ENCODE measurements at regions not wholly inside any gene's neighbourhood (a gene's known extent, or its start where the extent isn't known, plus 50 kb on each side); places are given as distances from the start of the nearest gene placed in this dataset.

DNA sequence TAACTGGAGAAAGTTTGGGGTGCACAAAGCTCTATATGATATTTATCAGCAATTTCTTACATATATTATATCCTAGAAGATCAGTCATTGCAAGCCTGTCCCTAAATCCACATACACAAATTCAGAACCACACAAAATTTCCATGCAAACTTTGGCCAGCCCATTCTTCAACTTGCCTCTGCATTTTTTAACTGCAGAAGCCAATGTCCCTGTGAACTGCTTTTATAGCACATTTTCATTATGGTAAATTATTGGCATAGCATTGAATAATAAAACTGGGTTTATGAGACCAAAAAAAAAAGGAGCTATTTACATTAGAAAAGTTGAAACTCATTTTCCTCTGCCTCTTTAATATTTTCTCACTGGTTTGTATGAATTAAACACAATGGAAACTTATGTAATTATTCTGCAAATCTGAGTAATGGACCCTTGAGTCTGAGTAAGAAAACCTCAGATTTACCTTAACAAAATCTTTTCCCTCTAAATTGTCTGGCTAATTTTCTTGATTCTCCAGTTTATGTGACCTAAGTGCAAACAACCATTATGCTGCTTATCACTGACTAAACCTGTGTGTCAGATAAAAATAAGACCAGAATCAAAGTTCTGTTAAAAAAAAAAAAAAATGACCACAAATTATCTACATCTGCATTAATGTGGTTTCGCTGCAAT, 398.9 kb downstream of the EFNA5 start:
- intact Hi-C loops (cut with micrococcal nuclease) = no loop called here
- H3K36me3 Mint-ChIP-seq (ENCODE audit: low read depth) = no peaks in the 10 kb centered on the region
- H3K27me3 Mint-ChIP-seq (ENCODE audit: low read depth) = no peaks in the 10 kb centered on the region
- no peak overlapping the region for H3K4me3 Mint-ChIP-seq
- CTCF ChIA-PET = no interaction called here
- DNase-seq = no peak
- H3K9me3 Mint-ChIP-seq = no peaks in the 10 kb centered on the region
- H3K4me1 Mint-ChIP-seq (ENCODE audit: low read depth) = no peaks in the 10 kb centered on the region
- no peak overlapping the region for H3K27ac Mint-ChIP-seq

DNA sequence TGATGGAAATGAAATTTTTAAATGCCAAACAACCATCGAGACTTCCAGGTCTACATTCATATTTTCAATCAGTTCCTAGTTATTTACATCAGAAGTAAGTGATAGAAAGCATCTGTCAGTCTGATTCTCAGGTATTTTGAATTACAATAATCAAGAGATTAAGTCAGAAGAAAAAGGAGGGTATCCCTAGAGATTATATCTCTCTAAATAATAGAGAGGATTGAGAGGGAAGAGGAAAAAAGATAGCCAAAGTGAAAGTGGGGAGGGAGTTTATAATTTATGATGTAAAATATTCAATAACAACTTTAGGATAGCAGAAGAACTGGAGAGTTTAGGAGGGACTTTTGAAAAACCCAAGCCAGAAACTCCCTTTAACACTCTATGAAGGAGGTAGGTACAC, 400.2 kb downstream of the EFNA5 start:
- CTCF ChIA-PET = no interaction called here
- Mint-ChIP-seq H3K36me3 (ENCODE audit: low read depth) (no peaks in the 10 kb centered on the region), H3K27me3 (ENCODE audit: low read depth) (no peaks in the 10 kb centered on the region), H3K4me3 (no peak overlapping the region), H3K4me1 (ENCODE audit: low read depth) (no peaks in the 10 kb centered on the region), H3K9me3 (no peaks in the 10 kb centered on the region), H3K27ac (no peak overlapping the region)
- no peak for DNase-seq
- intact Hi-C loops (cut with micrococcal nuclease) = no loop called here

DNA sequence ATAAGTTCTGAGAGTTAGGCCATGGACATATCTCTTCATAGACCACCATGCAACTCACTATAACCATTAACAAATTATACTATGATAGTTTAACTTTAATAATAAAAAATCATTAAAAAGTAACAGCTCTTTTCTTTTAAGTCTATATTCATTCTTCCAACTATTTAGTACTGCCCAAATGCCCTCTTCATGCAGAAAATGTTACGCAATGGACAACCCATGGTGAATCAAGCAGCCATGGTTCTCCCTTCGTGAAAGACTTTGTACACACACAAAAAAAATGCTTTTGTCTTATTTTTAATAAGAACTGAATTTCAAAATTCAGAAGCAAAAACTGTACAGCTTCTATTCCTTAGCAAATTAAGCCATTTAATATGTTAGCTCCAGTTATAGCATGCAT, 401.1 kb downstream of the EFNA5 start:
- Mint-ChIP-seq H3K4me3 (no peak overlapping the region), H3K36me3 (ENCODE audit: low read depth) (no peaks in the 10 kb centered on the region), H3K27me3 (ENCODE audit: low read depth) (no peaks in the 10 kb centered on the region), H3K4me1 (ENCODE audit: low read depth) (no peaks in the 10 kb centered on the region), H3K9me3 (no peaks in the 10 kb centered on the region), H3K27ac (no peak overlapping the region)
- CTCF ChIA-PET = interaction anchor here (1.0 kb wide), 1 partner anchor 118 kb away, joined by 8 read pairs; no protein-coding TSS in a partner anchor
- DNase-seq = no peak
- intact Hi-C loops (cut with micrococcal nuclease) = loop anchor here (10.0 kb wide), 1 partner anchor 305 kb away; no protein-coding TSS in a partner anchor

DNA sequence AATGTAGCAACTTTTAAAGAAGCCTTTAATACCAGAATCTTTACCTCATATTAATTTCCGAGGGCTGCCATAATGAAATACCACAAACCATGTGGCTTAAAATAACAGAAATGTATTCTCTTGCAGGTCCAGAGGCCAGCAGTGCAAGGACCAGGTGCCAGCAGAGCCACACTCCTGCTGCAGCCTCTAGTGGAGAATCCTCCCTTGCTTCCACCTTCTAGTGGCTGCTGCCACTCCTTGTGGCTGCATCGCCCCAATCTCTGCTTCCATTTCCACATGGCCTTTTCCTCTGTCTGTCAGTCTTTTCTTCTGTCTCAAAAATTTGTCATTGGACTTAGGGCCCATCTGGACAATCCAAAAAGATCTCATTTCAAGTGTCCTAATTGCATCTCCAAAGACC, 401.5 kb downstream of the EFNA5 start:
- no peak for DNase-seq
- CTCF ChIA-PET = interaction anchor here (1.0 kb wide), 1 partner anchor 119 kb away, joined by 8 read pairs; no protein-coding TSS in a partner anchor
- intact Hi-C loops (cut with micrococcal nuclease) = loop anchor here (10.0 kb wide), 1 partner anchor 306 kb away; no protein-coding TSS in a partner anchor
- no peaks in the 10 kb centered on the region for H3K9me3 Mint-ChIP-seq
- H3K27ac Mint-ChIP-seq = no peak overlapping the region
- H3K4me3 Mint-ChIP-seq = no peak overlapping the region
- no peaks in the 10 kb centered on the region for H3K4me1 Mint-ChIP-seq (ENCODE audit: low read depth)
- H3K27me3 Mint-ChIP-seq (ENCODE audit: low read depth) = no peaks in the 10 kb centered on the region
- H3K36me3 Mint-ChIP-seq (ENCODE audit: low read depth) = no peaks in the 10 kb centered on the region

DNA sequence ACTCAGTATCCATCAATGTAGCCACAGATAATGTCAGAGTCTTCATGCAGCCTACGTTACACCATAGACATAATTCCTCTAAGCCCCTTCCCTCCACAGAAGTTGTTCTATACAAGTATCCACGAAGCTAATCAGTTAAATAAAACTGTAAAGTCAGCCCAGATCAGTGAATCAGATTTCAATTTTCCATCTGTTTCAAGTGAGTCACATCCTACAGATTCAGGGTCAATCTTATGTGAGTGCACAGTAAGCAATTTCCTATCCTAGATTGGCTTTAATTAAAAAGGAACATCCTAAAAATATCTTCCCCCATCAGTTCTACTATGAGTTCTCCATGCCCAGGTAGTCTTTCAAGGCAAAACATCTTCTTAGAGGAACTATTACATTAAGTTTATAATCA, 402.5 kb downstream of the EFNA5 start:
- Mint-ChIP-seq H3K9me3 (no peaks in the 10 kb centered on the region), H3K4me3 (no peak overlapping the region)
- intact Hi-C loops (cut with micrococcal nuclease) = loop anchor here (10.0 kb wide), 1 partner anchor 307 kb away; no protein-coding TSS in a partner anchor

GRCh38 chr5:107266100-107266499, 404.6 kb downstream of the EFNA5 start:
- H3K27ac Mint-ChIP-seq = no peak overlapping the region
- peaks cover under 1% of the 10 kb centered on the region for H3K9me3 Mint-ChIP-seq
- intact Hi-C loops (cut with micrococcal nuclease) = loop anchor here (10.0 kb wide), 1 partner anchor 309 kb away; no protein-coding TSS in a partner anchor
- no peaks in the 10 kb centered on the region for H3K36me3 Mint-ChIP-seq (ENCODE audit: low read depth)
- no peak overlapping the region for H3K4me3 Mint-ChIP-seq
- H3K4me1 Mint-ChIP-seq (ENCODE audit: low read depth) = peaks cover 6% of the 10 kb centered on the region
- CTCF ChIA-PET = interaction anchor here (0.7 kb wide), 1 partner anchor 1927 kb away, joined by 3 read pairs; no protein-coding TSS in a partner anchor
- no peak for DNase-seq
- H3K27me3 Mint-ChIP-seq (ENCODE audit: low read depth) = peaks cover 6% of the 10 kb centered on the region

More for the DNA sequence above, 402.5 kb downstream of the EFNA5 start:
- no peak overlapping the region for H3K27ac Mint-ChIP-seq
- H3K36me3 Mint-ChIP-seq (ENCODE audit: low read depth) = no peaks in the 10 kb centered on the region
- H3K4me1 Mint-ChIP-seq (ENCODE audit: low read depth) = peaks cover 4% of the 10 kb centered on the region
- no peaks in the 10 kb centered on the region for H3K27me3 Mint-ChIP-seq (ENCODE audit: low read depth)
- DNase-seq = no peak
- CTCF ChIA-PET = no interaction called here

DNA sequence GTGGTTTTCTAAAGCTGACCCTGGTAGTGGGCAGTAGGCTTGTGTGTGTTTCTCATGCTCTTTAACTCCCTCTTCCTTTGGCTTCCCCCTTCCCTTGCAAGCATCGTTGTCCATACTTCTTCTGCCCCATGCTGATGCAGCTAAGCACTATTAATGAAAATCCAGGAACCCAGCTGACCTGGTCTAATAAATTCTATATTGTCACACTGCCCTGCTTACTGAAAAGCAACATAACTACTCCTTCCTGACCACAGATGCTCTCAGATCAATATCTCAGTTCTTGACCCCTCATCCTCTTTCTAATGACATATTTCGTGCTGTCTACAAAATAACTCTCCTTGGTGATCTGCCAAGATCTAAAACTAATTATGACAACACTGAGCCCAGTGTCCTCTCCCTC, 405.5 kb downstream of the EFNA5 start:
- CTCF ChIA-PET = no interaction called here
- intact Hi-C loops (cut with micrococcal nuclease) = loop anchor here (10.0 kb wide), 1 partner anchor 310 kb away; no protein-coding TSS in a partner anchor
- Mint-ChIP-seq H3K4me3 (no peak overlapping the region), H3K4me1 (ENCODE audit: low read depth) (peaks cover 6% of the 10 kb centered on the region), H3K27me3 (ENCODE audit: low read depth) (peaks cover 6% of the 10 kb centered on the region), H3K36me3 (ENCODE audit: low read depth) (no peaks in the 10 kb centered on the region), H3K27ac (no peak overlapping the region), H3K9me3 (peaks cover 1% of the 10 kb centered on the region)
- DNase-seq = no peak

DNA sequence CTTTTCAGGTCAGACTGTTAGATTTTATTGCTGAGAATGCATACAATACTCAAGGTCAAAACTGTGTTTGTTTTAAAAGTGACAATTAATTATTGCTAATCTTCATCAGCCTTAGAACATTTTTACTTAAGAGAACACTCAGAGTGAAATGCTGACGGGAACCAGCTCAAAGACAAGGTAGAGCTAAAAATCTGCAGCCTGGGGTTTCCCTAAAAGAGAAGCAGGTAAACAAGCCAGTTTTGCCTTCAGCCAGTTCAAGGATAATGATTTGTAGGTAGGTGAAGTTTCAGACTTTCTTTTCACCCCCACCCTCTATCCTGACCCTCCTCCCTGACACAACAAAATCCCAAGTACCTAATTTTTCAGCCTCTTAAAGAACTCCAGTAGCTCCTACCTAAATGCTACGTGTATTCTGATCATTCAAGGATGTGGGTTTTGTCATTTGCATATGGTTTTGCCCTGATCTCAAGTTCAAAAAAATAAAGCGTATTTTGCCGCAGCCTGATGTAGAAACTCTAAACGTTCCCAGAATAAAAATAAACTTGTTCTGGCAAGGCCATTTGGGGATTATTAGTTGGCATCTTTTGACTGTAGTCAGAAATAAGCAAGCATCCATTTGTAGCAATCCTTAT, 407.2 kb downstream of the EFNA5 start:
- H3K4me1 Mint-ChIP-seq (ENCODE audit: low read depth) = peaks cover 6% of the 10 kb centered on the region
- no peaks in the 10 kb centered on the region for H3K36me3 Mint-ChIP-seq (ENCODE audit: low read depth)
- DNase-seq = peak; percentile 6
- peak overlapping the region; percentile 7 for H3K27ac Mint-ChIP-seq
- H3K9me3 Mint-ChIP-seq = peaks cover 1% of the 10 kb centered on the region
- peaks cover 6% of the 10 kb centered on the region for H3K27me3 Mint-ChIP-seq (ENCODE audit: low read depth)
- no peak overlapping the region for H3K4me3 Mint-ChIP-seq
- CTCF ChIA-PET = interaction anchor here (1.0 kb wide), 1 partner anchor 16 kb away, joined by 8 read pairs; no protein-coding TSS in a partner anchor
- intact Hi-C loops (cut with micrococcal nuclease) = loop anchor here (1.0 to 10.0 kb wide), 6 partner anchors 26 to 1119 kb away; partner anchors contain the start of genes EFNA5 and FBXL17

DNA sequence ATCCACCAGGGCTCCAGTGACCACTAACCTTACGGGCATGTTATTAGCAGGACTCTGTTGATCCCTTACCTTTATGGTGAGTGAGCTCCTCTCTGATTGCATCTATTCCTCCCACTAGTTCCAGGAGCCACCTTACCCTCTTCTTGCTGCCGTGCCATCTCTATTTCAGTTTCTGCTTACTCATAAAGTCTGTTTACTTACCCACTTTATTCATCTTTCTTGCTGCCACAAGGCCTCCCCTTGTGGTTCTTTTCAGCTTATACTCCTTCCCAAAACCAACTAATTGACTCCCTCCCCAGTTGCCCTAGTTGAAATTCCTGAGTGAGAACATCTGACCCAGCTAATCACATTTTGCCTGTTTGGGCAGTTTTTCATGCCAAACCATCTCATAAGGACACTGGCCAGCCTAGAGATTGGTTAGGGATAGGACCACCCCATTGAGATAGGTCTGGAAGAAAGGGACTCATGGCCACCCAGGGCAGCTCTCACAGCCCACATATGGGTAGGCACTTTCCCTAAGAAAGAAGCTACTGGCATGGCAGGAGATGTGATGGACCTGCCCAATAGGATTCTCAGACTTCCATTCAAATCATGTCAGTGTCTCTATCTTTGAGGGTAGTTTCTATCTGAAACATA, 412.7 kb downstream of the EFNA5 start:
- no peak for DNase-seq
- H3K27me3 Mint-ChIP-seq (ENCODE audit: low read depth) = peaks cover 8% of the 10 kb centered on the region
- H3K36me3 Mint-ChIP-seq (ENCODE audit: low read depth) = no peaks in the 10 kb centered on the region
- no peak overlapping the region for H3K27ac Mint-ChIP-seq
- CTCF ChIA-PET = interaction anchor here (0.6 to 1.8 kb wide), 3 partner anchors 10 to 235 kb away, joined by 3 to 5 read pairs (median 3); no protein-coding TSS in a partner anchor
- no peak overlapping the region for H3K4me3 Mint-ChIP-seq
- H3K9me3 Mint-ChIP-seq = peaks cover 3% of the 10 kb centered on the region
- H3K4me1 Mint-ChIP-seq (ENCODE audit: low read depth) = peaks cover 2% of the 10 kb centered on the region
- intact Hi-C loops (cut with micrococcal nuclease) = no loop called here

DNA sequence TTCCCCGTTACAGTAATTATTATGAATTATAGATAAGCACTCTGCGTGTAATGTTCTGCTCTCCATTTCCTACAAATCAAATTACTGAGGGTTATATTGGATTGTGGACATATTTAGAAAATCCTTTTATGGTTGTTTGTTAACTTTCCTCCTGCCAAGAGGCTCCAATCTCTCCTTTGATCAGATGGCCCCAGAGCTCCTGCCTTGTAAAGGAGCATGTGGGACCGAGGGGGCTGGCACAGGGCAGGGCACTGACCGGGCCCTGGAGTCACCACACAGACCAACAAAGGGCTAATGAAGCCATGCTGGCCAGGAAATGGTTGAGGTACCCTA, 415.9 kb downstream of the EFNA5 start:
- Mint-ChIP-seq H3K9me3 (peaks cover 2% of the 10 kb centered on the region), H3K36me3 (ENCODE audit: low read depth) (no peaks in the 10 kb centered on the region), H3K27ac (no peak overlapping the region), H3K27me3 (ENCODE audit: low read depth) (peaks cover 2% of the 10 kb centered on the region), H3K4me3 (no peak overlapping the region), H3K4me1 (ENCODE audit: low read depth) (no peaks in the 10 kb centered on the region)
- intact Hi-C loops (cut with micrococcal nuclease) = no loop called here
- DNase-seq = no peak
- CTCF ChIA-PET = interaction anchor here (0.5 to 0.6 kb wide), 2 partner anchors 8 to 491 kb away, joined by 3 read pairs; no protein-coding TSS in a partner anchor

GRCh38 chr5:107254214-107254901, 416.4 kb downstream of the EFNA5 start:
- Mint-ChIP-seq H3K27me3 (ENCODE audit: low read depth) (peaks cover 2% of the 10 kb centered on the region), H3K27ac (no peak overlapping the region), H3K4me1 (ENCODE audit: low read depth) (no peaks in the 10 kb centered on the region), H3K9me3 (peaks cover 2% of the 10 kb centered on the region), H3K36me3 (ENCODE audit: low read depth) (no peaks in the 10 kb centered on the region), H3K4me3 (no peak overlapping the region)
- CTCF ChIA-PET = interaction anchor here (0.5 to 0.6 kb wide), 2 partner anchors 8 to 492 kb away, joined by 3 read pairs; no protein-coding TSS in a partner anchor
- intact Hi-C loops (cut with micrococcal nuclease) = no loop called here
- no peak for DNase-seq

- Mint-ChIP-seq H3K27ac (no peak overlapping the region), H3K9me3 (peaks cover 2% of the 10 kb centered on the region), H3K36me3 (ENCODE audit: low read depth) (no peaks in the 10 kb centered on the region), H3K4me3 (no peak overlapping the region), H3K4me1 (ENCODE audit: low read depth) (no peaks in the 10 kb centered on the region), H3K27me3 (ENCODE audit: low read depth) (peaks cover 2% of the 10 kb centered on the region)
- no peak for DNase-seq
- CTCF ChIA-PET = no interaction called here
- intact Hi-C loops (cut with micrococcal nuclease) = no loop called here
Observed at GRCh38 chr5:107253246-107253645, 417.5 kb downstream of the EFNA5 start.

All from activated naive CD4-positive, alpha-beta T cell treated with anti-CD3 and anti-CD28 coated beads for 36 hours (primary cell).